Stomach (tissue), 8 donors: ENCODE measurements at regions not wholly inside any gene's neighbourhood (a gene's known extent, or its start where the extent isn't known, plus 50 kb on each side); places are given as distances from the start of the nearest gene placed in this dataset.
A peak's percentile ranks its signal among the peaks of the same experiment; 100 is the strongest.
"Not testable (repeated sequence)": the region's sequence is repeated elsewhere in the genome, so short reads cannot be mapped to it uniquely, and the experiment has no call there.

Experiments
- DNase-seq, 2 donors: peaks; one replicate each; pipeline versions ENCODE4 v3.0.0 to v3.0.0-alpha.2; 2013 to 2019
- H3K27ac ChIP-seq, 5 donors: fragments of 200-600 bp in 4 of 5; sonication (generic) in 4 of 5; one replicate each; pipeline ENCODE4 v1.5.1; 2013 to 2019; ENCODE audit warnings: mild to moderate bottlenecking in 1 of 5, moderate library complexity in 1 of 5
- H3K27me3 ChIP-seq, 3 donors: fragments of 200-600 bp; sonication (generic); one replicate each; pipeline ENCODE4 v1.5.1; 2017 to 2019; ENCODE audit warnings: mixed run types in 1 of 3
- H3K36me3 ChIP-seq, 4 donors: fragments of 200-600 bp; sonication (generic); 1 replicate in 3 of 4; 2 replicates in 1 of 4; pipeline ENCODE4 v1.5.1; 2016 to 2019
- H3K4me1 ChIP-seq, 4 donors: fragments of 200-600 bp; sonication (generic); one replicate each; pipeline ENCODE4 v1.5.1; 2016 to 2019
- H3K4me3 ChIP-seq, 4 donors: fragments of 200-600 bp; sonication (generic) in 3 of 4; one replicate each; pipeline ENCODE4 v1.5.1; 2016 to 2019; ENCODE audit warnings: mild to moderate bottlenecking in 1 of 4
- H3K9me3 ChIP-seq, 4 donors: fragments of 200-600 bp; sonication (generic); one replicate each; pipeline ENCODE4 v1.5.1; 2016 to 2019
- EP300 ChIP-seq: sonication (generic); formaldehyde crosslinking; IDR thresholded peaks from one replicate; pipeline ENCODE4 v1.6.1; 2017; ENCODE audit warnings: antibody characterized with exemption
- POLR2A ChIP-seq, 4 donors: fragments of 450-650 bp; IDR thresholded peaks; one replicate each; pipeline ENCODE4 v1.6.1; 2016; ENCODE audit warnings: antibody characterized with exemption in 4 of 4, control low read depth in 2 of 4, mild to moderate bottlenecking in 1 of 4, moderate library complexity in 1 of 4
- POLR2AphosphoS5 ChIP-seq, 3 donors: sonication (generic); formaldehyde crosslinking; IDR thresholded peaks; one replicate each; pipeline ENCODE4 v1.6.1; 2016; ENCODE audit warnings: antibody characterized with exemption in 3 of 3
- WGBS, 5 donors: extraction: QIAGEN DNeasy Blood & Tissue Kit in 3 of 5; methylation state at CpG; one replicate each; pipeline versions ENCODE4 v1.1.5 to v1.1.7; 2013 to 2018; 5-methylcytosine and 5-hydroxymethylcytosine counted together
- intact Hi-C: fragments of 100-400 bp; cut with DNase I; formaldehyde crosslinking; loops from one replicate; pipeline ENCODE4 v1.15.1; 2023; ENCODE audit warnings: low total_unique reads
- TF ChIP-seq, protein P1 (sequence below), 7 experiments: fragments of 450-650 bp in 4 of 7; fragments of 200-600 bp in 3 of 7; sonication (generic) in 3 of 7; IDR thresholded peaks; one replicate each; pipeline ENCODE4 v1.5.1; 2016 to 2019; ENCODE audit warnings: antibody characterized with exemption in 7 of 7, control low read depth in 2 of 7, mild to moderate bottlenecking in 1 of 7
- donor health status: healthy with polysubstance abuse.
- donor health status: Bipolar disorder and iron deficiency.
- donor health status: healthy.

DNA sequence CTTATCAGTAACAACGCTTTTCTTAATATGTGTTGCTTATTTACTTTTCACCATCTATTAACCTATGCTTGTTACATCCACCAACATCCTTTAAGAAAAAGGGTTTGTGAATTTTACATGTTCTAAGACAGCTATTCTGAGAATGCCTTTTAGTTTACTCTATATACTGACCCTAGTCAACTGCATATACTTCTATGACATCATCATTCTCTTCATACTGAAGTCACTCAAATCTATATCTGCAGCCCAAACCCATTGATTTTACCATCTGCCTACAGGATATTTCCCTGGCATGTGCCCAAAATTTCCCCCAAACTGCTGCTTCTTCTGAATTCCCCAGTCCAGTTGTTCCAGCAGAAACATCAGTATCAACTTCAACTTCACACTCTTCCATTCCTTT is 94.6 kb upstream of the FAM204A start:
- H3K4me3 ChIP-seq, result no peak overlapping the region
- peaks cover 0 to 21% (median 0%) of the 10 kb centered on the region in 3 donors for H3K27me3 ChIP-seq
- no peaks in the 10 kb centered on the region for H3K9me3 ChIP-seq
- no peaks in the 10 kb centered on the region for H3K4me1 ChIP-seq
- H3K27ac ChIP-seq, result no peak overlapping the region
- DNase-seq, result no peak
- WGBS, 5 donors, result 24 to 60% (median 53%) methylated on average over 1 of the region's 1 CpG
- no peaks in the 10 kb centered on the region for H3K36me3 ChIP-seq
- TF ChIP-seq POLR2A (IDR thresholded peaks at IDR 0.05), result no peak
- no peak for TF ChIP-seq POLR2AphosphoS5 (IDR thresholded peaks at IDR 0.05)
- TF ChIP-seq, protein P1, sequence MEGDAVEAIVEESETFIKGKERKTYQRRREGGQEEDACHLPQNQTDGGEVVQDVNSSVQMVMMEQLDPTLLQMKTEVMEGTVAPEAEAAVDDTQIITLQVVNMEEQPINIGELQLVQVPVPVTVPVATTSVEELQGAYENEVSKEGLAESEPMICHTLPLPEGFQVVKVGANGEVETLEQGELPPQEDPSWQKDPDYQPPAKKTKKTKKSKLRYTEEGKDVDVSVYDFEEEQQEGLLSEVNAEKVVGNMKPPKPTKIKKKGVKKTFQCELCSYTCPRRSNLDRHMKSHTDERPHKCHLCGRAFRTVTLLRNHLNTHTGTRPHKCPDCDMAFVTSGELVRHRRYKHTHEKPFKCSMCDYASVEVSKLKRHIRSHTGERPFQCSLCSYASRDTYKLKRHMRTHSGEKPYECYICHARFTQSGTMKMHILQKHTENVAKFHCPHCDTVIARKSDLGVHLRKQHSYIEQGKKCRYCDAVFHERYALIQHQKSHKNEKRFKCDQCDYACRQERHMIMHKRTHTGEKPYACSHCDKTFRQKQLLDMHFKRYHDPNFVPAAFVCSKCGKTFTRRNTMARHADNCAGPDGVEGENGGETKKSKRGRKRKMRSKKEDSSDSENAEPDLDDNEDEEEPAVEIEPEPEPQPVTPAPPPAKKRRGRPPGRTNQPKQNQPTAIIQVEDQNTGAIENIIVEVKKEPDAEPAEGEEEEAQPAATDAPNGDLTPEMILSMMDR (IDR thresholded peaks at IDR 0.05), result no peak
- no peak for TF ChIP-seq EP300
- intact Hi-C loops, result no loop called here

DNA sequence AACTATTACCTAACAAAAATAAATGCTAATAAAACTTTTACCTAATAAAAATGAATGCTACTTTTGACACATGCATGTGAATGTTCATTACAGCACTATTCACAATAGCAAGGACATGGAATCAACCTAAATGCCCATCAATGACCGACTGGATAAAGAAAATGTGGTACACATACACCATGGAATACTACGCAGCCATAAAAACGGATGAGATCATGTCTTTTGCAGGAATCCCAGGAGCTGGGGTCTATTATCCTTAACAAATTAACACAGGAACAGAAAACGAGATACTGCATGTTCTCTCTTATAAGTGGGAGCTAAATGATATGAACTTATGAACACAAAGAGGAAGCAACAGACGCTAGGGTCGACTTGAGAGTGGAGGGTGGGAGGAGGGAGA is 88.1 kb upstream of the FAM204A start:
- H3K4me1 ChIP-seq, result no peaks in the 10 kb centered on the region
- 84 to 88% (median 86%) methylated on average over 6 of the region's 6 CpGs for WGBS, 5 donors
- no peaks in the 10 kb centered on the region for H3K36me3 ChIP-seq
- no peak for DNase-seq
- H3K27ac ChIP-seq, result no peak overlapping the region
- peaks cover 0 to 3% (median 0%) of the 10 kb centered on the region in 3 donors for H3K27me3 ChIP-seq
- H3K9me3 ChIP-seq, result peaks cover 0 to 4% (median 0%) of the 10 kb centered on the region in 4 donors
- no peak for TF ChIP-seq POLR2AphosphoS5 (IDR thresholded peaks at IDR 0.05)
- TF ChIP-seq EP300, result no peak
- no peak for TF ChIP-seq POLR2A (IDR thresholded peaks at IDR 0.05)
- TF ChIP-seq, protein P1 (IDR thresholded peaks at IDR 0.05), result no peak
- no peak overlapping the region for H3K4me3 ChIP-seq
- intact Hi-C loops, result no loop called here

DNA sequence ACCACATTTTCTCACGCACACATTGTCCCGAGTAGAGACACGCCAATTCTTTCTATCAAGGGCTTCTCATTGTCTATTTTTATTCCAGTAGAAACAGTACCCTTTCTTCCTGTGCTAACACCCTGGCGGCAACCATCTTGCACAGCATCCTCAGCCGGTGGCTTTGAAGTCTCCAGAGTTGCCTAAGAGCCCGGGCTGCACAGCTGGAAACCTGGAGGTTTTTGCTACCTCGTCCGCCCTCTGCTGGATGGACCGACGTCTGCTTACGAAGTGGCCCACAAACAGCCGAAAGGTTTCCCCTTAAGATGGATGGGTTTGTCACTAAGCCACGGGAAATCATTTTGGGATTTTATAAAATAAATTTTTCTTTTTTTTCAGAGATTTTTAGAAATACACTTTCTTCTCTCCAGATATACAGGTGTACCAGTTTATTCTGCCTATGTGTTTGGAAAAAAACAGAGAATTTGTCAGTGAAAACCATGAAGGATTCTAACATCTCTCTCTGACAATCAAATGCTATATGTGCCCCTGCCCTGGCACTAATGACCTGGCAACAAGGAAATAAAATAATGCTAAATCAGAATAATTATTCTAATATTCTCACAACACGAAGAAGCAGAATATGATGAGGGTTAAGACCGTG is 81.8 kb upstream of the FAM204A start:
- Histone ChIP-seq H3K4me1 (no peaks in the 10 kb centered on the region), H3K4me3 (no peak overlapping the region), H3K36me3 (no peaks in the 10 kb centered on the region), H3K9me3 (no peaks in the 10 kb centered on the region), H3K27ac (no peak overlapping the region), H3K27me3 (peaks cover 0 to under 1% (median 0%) of the 10 kb centered on the region in 3 donors)
- intact Hi-C loops, result no loop called here
- WGBS, 5 donors, result 16 to 46% (median 21%) methylated on average over 15 of the region's 15 CpGs
- DNase-seq, result peak; percentile 62 to 93
- TF ChIP-seq, protein P1 (IDR thresholded peaks at IDR 0.05), result peak in 4 of 7 experiments; percentile 13 to 66 (median 38)
- TF ChIP-seq EP300, result no peak
- TF ChIP-seq POLR2A (IDR thresholded peaks at IDR 0.05), result no peak
- no peak for TF ChIP-seq POLR2AphosphoS5 (IDR thresholded peaks at IDR 0.05)

DNA sequence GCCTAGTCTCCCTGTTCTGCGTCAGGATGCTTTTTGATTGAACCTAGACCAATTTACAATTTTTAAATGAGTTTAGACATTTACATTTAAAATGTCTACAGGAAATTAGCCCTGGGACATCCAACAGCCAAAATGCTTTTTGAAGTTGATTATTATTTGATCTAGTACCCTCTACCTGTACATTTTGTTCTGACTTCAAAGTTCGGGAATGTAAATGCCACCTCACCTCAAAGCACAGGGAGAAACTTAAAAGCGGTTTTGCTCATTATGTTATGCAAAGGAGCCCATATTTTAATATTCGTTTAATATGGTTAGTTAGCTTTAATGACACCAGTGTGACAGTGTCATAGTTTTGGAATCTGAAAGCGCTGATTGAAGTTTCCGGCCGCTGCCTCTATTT is 80.1 kb upstream of the FAM204A start:
- TF ChIP-seq, protein P1 (IDR thresholded peaks at IDR 0.05), result no peak
- TF ChIP-seq POLR2A (IDR thresholded peaks at IDR 0.05), result no peak
- no peak for TF ChIP-seq EP300
- H3K9me3 ChIP-seq, result no peaks in the 10 kb centered on the region
- 80 to 87% (median 82%) methylated on average over 7 of the region's 7 CpGs for WGBS, 5 donors
- no peaks in the 10 kb centered on the region for H3K36me3 ChIP-seq
- intact Hi-C loops, result no loop called here
- H3K4me3 ChIP-seq, result no peak overlapping the region
- no peaks in the 10 kb centered on the region for H3K4me1 ChIP-seq
- H3K27me3 ChIP-seq, result peaks cover 0 to 8% (median 0%) of the 10 kb centered on the region in 3 donors
- no peak overlapping the region for H3K27ac ChIP-seq
- no peak for DNase-seq

DNA sequence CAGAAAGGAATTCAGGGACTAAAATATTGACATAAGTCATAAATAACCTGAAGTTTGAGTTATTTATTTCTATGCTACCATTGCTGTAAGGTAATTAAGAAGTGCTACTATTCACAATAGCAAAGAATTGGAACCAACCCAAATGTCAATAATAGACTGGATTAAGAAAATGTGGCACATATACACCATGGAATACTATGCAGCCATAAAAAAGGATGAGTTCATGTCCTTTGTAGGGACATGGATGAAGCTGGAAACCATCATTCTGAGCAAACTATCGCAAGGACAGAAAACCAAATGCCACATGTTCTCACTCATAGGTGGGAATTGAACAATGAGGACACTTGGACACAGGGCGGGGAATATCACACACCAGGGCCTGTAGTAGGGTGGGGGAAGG is 77.9 kb upstream of the FAM204A start:
- H3K4me1 ChIP-seq, H3K36me3 ChIP-seq, DNase-seq, H3K27ac ChIP-seq, H3K4me3 ChIP-seq, intact Hi-C loops, H3K9me3 ChIP-seq: not testable (repeated sequence)
- H3K27me3 ChIP-seq, result peaks cover 0 to 28% (median 4%) of the 10 kb centered on the region in 3 donors
- 86 to 95% (median 93%) methylated on average over 2 of the region's 2 CpGs for WGBS, 5 donors
